Muscle of leg (tissue), 3 donors: ENCODE measurements at regions not wholly inside any gene's neighbourhood (a gene's known extent, or its start where the extent isn't known, plus 50 kb on each side); places are given as distances from the start of the nearest gene placed in this dataset.

ENCODE experiments used
- DNase-seq: peaks from one replicate; pipeline ENCODE4 v3.0.0; 2013
- H3K27ac ChIP-seq: one replicate; pipeline ENCODE4 v1.5.1; 2013; ENCODE audit warnings: mild to moderate bottlenecking, low read length, control low read depth
- H3K27me3 ChIP-seq: one replicate; pipeline ENCODE4 v1.6.1; 2013; ENCODE audit warnings: low read length; ENCODE audit not compliant: control insufficient read depth, insufficient read depth
- H3K36me3 ChIP-seq: one replicate; pipeline ENCODE4 v1.6.1; 2013; ENCODE audit warnings: low read length; ENCODE audit not compliant: control insufficient read depth, insufficient read depth
- H3K4me1 ChIP-seq: one replicate; pipeline ENCODE4 v1.6.1; 2013; ENCODE audit warnings: low read length; ENCODE audit not compliant: control insufficient read depth, insufficient read depth
- H3K4me3 ChIP-seq: one replicate; pipeline ENCODE4 v1.5.1; 2013; ENCODE audit warnings: low read length, control low read depth
- H3K9me3 ChIP-seq: replicated peaks from 2 replicates; pipeline ENCODE4 v1.6.1; 2013; ENCODE audit warnings: low read depth, low read length; ENCODE audit not compliant: control insufficient read depth
- WGBS: methylation state at CpG from one replicate; pipeline ENCODE4 v1.1.5; 2013; ENCODE audit warnings: missing lambda C conversion rate; ENCODE audit not compliant: insufficient coverage; 5-methylcytosine and 5-hydroxymethylcytosine counted together

- Histone ChIP-seq H3K4me1 (peaks cover 3% of the 10 kb centered on the region), H3K9me3 (no peaks in the 10 kb centered on the region), H3K27ac (no peak overlapping the region), H3K27me3 (no peaks in the 10 kb centered on the region), H3K36me3 (peaks cover 4% of the 10 kb centered on the region), H3K4me3 (no peak overlapping the region)
- DNase-seq: peak; percentile 57
- WGBS: no CpG with 5 or more reads among the region's 2 CpGs
Measured at GRCh38 chr13:50071379-50071778, 56.1 kb downstream of the KCNRG start.

GRCh38 chr13:50072676-50073075, 57.4 kb downstream of the KCNRG start:
- no peaks in the 10 kb centered on the region for H3K36me3 ChIP-seq
- peaks cover 3% of the 10 kb centered on the region for H3K4me1 ChIP-seq
- no peak overlapping the region for H3K4me3 ChIP-seq
- H3K27ac ChIP-seq: no peak overlapping the region
- DNase-seq: no peak
- no peaks in the 10 kb centered on the region for H3K27me3 ChIP-seq
- H3K9me3 ChIP-seq: no peaks in the 10 kb centered on the region

GRCh38 chr13:50073340-50073739, 58.1 kb downstream of the KCNRG start:
- H3K4me1 ChIP-seq: peaks cover 3% of the 10 kb centered on the region
- no peaks in the 10 kb centered on the region for H3K27me3 ChIP-seq
- H3K4me3 ChIP-seq: no peak overlapping the region
- no CpG with 5 or more reads among the region's 1 CpG for WGBS
- no peaks in the 10 kb centered on the region for H3K36me3 ChIP-seq
- no peak for DNase-seq
- H3K9me3 ChIP-seq: no peaks in the 10 kb centered on the region
- no peak overlapping the region for H3K27ac ChIP-seq

- H3K36me3 ChIP-seq: no peaks in the 10 kb centered on the region
- H3K27ac ChIP-seq: no peak overlapping the region
- no peak overlapping the region for H3K4me3 ChIP-seq
- no CpG with 5 or more reads among the region's 1 CpG for WGBS
- no peaks in the 10 kb centered on the region for H3K27me3 ChIP-seq
- H3K4me1 ChIP-seq: peaks cover 3% of the 10 kb centered on the region
- H3K9me3 ChIP-seq: no peaks in the 10 kb centered on the region
- DNase-seq: no peak
Measured at GRCh38 chr13:50074843-50075242, 59.6 kb downstream of the KCNRG start.

- peaks cover 3% of the 10 kb centered on the region for H3K4me1 ChIP-seq
- H3K27me3 ChIP-seq: no peaks in the 10 kb centered on the region
- no peaks in the 10 kb centered on the region for H3K9me3 ChIP-seq
- WGBS: no CpG with 5 or more reads among the region's 3 CpGs
- no peak overlapping the region for H3K4me3 ChIP-seq
- DNase-seq: no peak
- no peaks in the 10 kb centered on the region for H3K36me3 ChIP-seq
- peak overlapping the region; percentile 4 for H3K27ac ChIP-seq
Measured at GRCh38 chr13:50075619-50076097, 60.4 kb downstream of the KCNRG start.

- no CpG with 5 or more reads among the region's 1 CpG for WGBS
- no peaks in the 10 kb centered on the region for H3K9me3 ChIP-seq
- H3K36me3 ChIP-seq: no peaks in the 10 kb centered on the region
- no peak for DNase-seq
- no peaks in the 10 kb centered on the region for H3K27me3 ChIP-seq
- no peak overlapping the region for H3K27ac ChIP-seq
- H3K4me1 ChIP-seq: no peaks in the 10 kb centered on the region
- H3K4me3 ChIP-seq: no peak overlapping the region
Measured at GRCh38 chr13:50077431-50077830, 62.2 kb downstream of the KCNRG start.

GRCh38 chr13:50078231-50078894, 63.1 kb downstream of the KCNRG start:
- Histone ChIP-seq H3K9me3 (no peaks in the 10 kb centered on the region), H3K4me3 (peak overlapping the region; percentile 89), H3K4me1 (no peaks in the 10 kb centered on the region), H3K27ac (peak overlapping the region; percentile 98), H3K36me3 (no peaks in the 10 kb centered on the region), H3K27me3 (no peaks in the 10 kb centered on the region)
- WGBS: no CpG with 5 or more reads among the region's 3 CpGs
- DNase-seq: no peak

GRCh38 chr13:50078895-50079654, 63.8 kb downstream of the KCNRG start:
- H3K27ac ChIP-seq: peak overlapping the region; percentile 98
- no peaks in the 10 kb centered on the region for H3K36me3 ChIP-seq
- H3K4me3 ChIP-seq: peak overlapping the region; percentile 89
- DNase-seq: no peak
- H3K9me3 ChIP-seq: no peaks in the 10 kb centered on the region
- peaks cover 2% of the 10 kb centered on the region for H3K4me1 ChIP-seq
- WGBS: no CpG with 5 or more reads among the region's 10 CpGs
- no peaks in the 10 kb centered on the region for H3K27me3 ChIP-seq

GRCh38 chr13:50079655-50080202, 64.5 kb downstream of the KCNRG start:
- 0% methylated on average over 1 of the region's 12 CpGs for WGBS
- peak overlapping the region; percentile 98 for H3K27ac ChIP-seq
- no peaks in the 10 kb centered on the region for H3K9me3 ChIP-seq

GRCh38 chr13:50080203-50080910, 65.1 kb downstream of the KCNRG start:
- H3K4me1 ChIP-seq: peaks cover 2% of the 10 kb centered on the region
- H3K27ac ChIP-seq: peak overlapping the region; percentile 98
- WGBS: 0% methylated on average over 16 of the region's 29 CpGs
- H3K27me3 ChIP-seq: no peaks in the 10 kb centered on the region
- H3K36me3 ChIP-seq: no peaks in the 10 kb centered on the region
- peak overlapping the region; percentile 89 for H3K4me3 ChIP-seq
- H3K9me3 ChIP-seq: no peaks in the 10 kb centered on the region
- DNase-seq: peak; percentile 78

More at GRCh38 chr13:50079655-50080202, 64.5 kb downstream of the KCNRG start:
- Histone ChIP-seq H3K4me3 (peak overlapping the region; percentile 89), H3K36me3 (no peaks in the 10 kb centered on the region), H3K27me3 (no peaks in the 10 kb centered on the region), H3K4me1 (peaks cover 2% of the 10 kb centered on the region)
- no peak for DNase-seq
